Kidney (tissue), 13 donors: ENCODE measurements at regions not wholly inside any gene's neighbourhood (a gene's known extent, or its start where the extent isn't known, plus 50 kb on each side); places are given as distances from the start of the nearest gene placed in this dataset.

ENCODE experiments used
- DNase-seq, 5 donors: peaks; one replicate each; pipeline ENCODE4 v3.0.0-alpha.2; 2013 to 2020
- FAIRE-seq: peaks from 2 replicates; lab custom pipeline; 2012; peaks lifted over from hg19 to GRCh38; lab: Jason Lieb, UNC
- H3K27ac ChIP-seq, 2 donors: one replicate each; pipeline ENCODE4 v1.7.0; 2013; ENCODE audit warnings: low read depth in 2 of 2, low read length in 2 of 2, inconsistent platforms in 1 of 2
- H3K27me3 ChIP-seq: one replicate; pipeline ENCODE4 v1.7.1; 2013; ENCODE audit warnings: low read length, inconsistent platforms; ENCODE audit not compliant: control insufficient read depth, insufficient read depth
- H3K36me3 ChIP-seq, 3 donors: one replicate each; pipeline versions ENCODE4 v1.7.0 to v1.7.1; 2013; ENCODE audit warnings: low read length in 3 of 3, control low read depth in 1 of 3, inconsistent platforms in 1 of 3; ENCODE audit not compliant: insufficient read depth in 3 of 3, control insufficient read depth in 2 of 3
- H3K4me1 ChIP-seq, 3 donors: one replicate each; pipeline versions ENCODE4 v1.7.0 to v1.7.1; 2013; ENCODE audit warnings: low read length in 3 of 3, inconsistent platforms in 1 of 3, low read depth in 1 of 3; ENCODE audit not compliant: control insufficient read depth in 2 of 3, insufficient read depth in 2 of 3
- H3K4me3 ChIP-seq, 3 donors: one replicate each; pipeline versions ENCODE4 v1.7.0 to v1.8.1; 2013; ENCODE audit warnings: low read length in 3 of 3, control low read depth in 1 of 3, inconsistent platforms in 1 of 3
- H3K9ac ChIP-seq, 3 donors: one replicate each; pipeline versions ENCODE4 v1.7.0 to v1.7.1; 2013; ENCODE audit warnings: low read length in 3 of 3, control low read depth in 1 of 3, inconsistent platforms in 1 of 3
- H3K9me3 ChIP-seq, 3 donors: one replicate each; pipeline versions ENCODE4 v1.7.0 to v1.7.1; 2013; ENCODE audit warnings: low read length in 3 of 3, control low read depth in 1 of 3, inconsistent platforms in 1 of 3; ENCODE audit not compliant: control insufficient read depth in 2 of 3, insufficient read depth in 1 of 3
- CTCF ChIP-seq: IDR thresholded peaks from 3 replicates; pipeline ENCODE4 v1.5.1; 2012; ENCODE audit warnings: mild to moderate bottlenecking, moderate library complexity, borderline replicate concordance; ENCODE audit not compliant: insufficient read depth; ENCODE audit errors: extremely low read depth
- intact Hi-C: fragments of 100-400 bp; cut with DNase I; formaldehyde crosslinking; loops from one replicate; pipeline ENCODE4 v1.11.1; 2022
- donor health status: control.
- donor health status: control.
- donor health status: control.
- donor health status: control.
- donor health status: control.
- donor health status: DM: yes; HTN: yes; CAD: no.
- donor health status: Normal renal cell carcinoma (clear cell type).

GRCh38 chrX:9414416-9414815 lies 50.4 kb upstream of the TBL1X start:
- no peaks in the 10 kb centered on the region for H3K36me3 ChIP-seq
- FAIRE-seq: no peak
- DNase-seq: no peak

More at GRCh38 chrX:9414416-9414815, 50.4 kb upstream of the TBL1X start:
- intact Hi-C loops: no loop called here
- TF ChIP-seq CTCF: no peak
- Histone ChIP-seq H3K4me1 (no peaks in the 10 kb centered on the region), H3K9ac (no peak overlapping the region), H3K27me3 (no peaks in the 10 kb centered on the region), H3K4me3 (no peak overlapping the region), H3K9me3 (no peaks in the 10 kb centered on the region), H3K27ac (no peak overlapping the region)
